Stomach smooth muscle (tissue), 2 donors: ENCODE measurements at regions not wholly inside any gene's neighbourhood (a gene's known extent, or its start where the extent isn't known, plus 50 kb on each side); places are given as distances from the start of the nearest gene placed in this dataset.

Source experiments
- H3K27ac ChIP-seq: one replicate; pipeline ENCODE4 v1.7.0; 2013; ENCODE audit warnings: mild to moderate bottlenecking, low read length, inconsistent platforms
- H3K27me3 ChIP-seq, 2 donors: one replicate each; pipeline ENCODE4 v1.7.0; 2013; ENCODE audit warnings: low read length in 2 of 2; ENCODE audit not compliant: insufficient read depth in 2 of 2, control insufficient read depth in 1 of 2
- H3K36me3 ChIP-seq, 2 donors: one replicate each; pipeline ENCODE4 v1.7.0; 2013; ENCODE audit warnings: low read length in 2 of 2; ENCODE audit not compliant: control insufficient read depth in 2 of 2, insufficient read depth in 2 of 2
- H3K4me1 ChIP-seq: one replicate; pipeline ENCODE4 v1.7.0; 2013; ENCODE audit warnings: low read length; ENCODE audit not compliant: control insufficient read depth, insufficient read depth
- H3K4me3 ChIP-seq, 2 donors: one replicate each; pipeline ENCODE4 v1.7.0; 2013; ENCODE audit warnings: low read length in 2 of 2
- H3K9ac ChIP-seq, 2 donors: one replicate each; pipeline ENCODE4 v1.7.0; 2013; ENCODE audit warnings: low read length in 2 of 2, mild to moderate bottlenecking in 1 of 2
- H3K9me3 ChIP-seq, 2 donors: one replicate each; pipeline ENCODE4 v1.7.0; 2013; ENCODE audit warnings: low read length in 2 of 2; ENCODE audit not compliant: control insufficient read depth in 2 of 2
- donor health status: healthy.
- donor health status: Pancreatic carcinoma.

DNA sequence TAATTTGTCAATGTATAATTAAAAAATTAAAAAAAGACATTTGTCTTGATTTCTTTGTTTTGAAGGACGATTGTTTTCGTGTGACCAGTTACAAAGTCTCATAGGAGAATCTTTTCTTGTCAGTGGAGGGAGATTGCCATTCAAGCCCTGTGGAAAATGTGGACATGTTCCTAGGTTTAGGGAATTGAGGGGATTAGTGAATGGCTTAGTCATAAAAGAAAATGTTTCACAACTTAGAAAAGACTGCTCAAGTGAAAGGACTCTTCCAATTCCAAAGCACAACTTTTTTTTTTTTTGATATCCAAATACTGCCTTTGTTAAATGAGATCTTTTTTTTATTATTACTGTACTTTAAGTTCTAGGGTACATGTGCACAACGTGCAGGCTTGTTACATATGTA lies 140.7 kb upstream of the HABP2 start:
- H3K4me3 ChIP-seq = no peak overlapping the region
- peaks cover 0 to 4% of the 10 kb centered on the region in 2 donors for H3K27me3 ChIP-seq
- H3K36me3 ChIP-seq = no peaks in the 10 kb centered on the region
- H3K9me3 ChIP-seq = no peaks in the 10 kb centered on the region
- no peaks in the 10 kb centered on the region for H3K4me1 ChIP-seq
- H3K27ac ChIP-seq = no peak overlapping the region
- no peak overlapping the region for H3K9ac ChIP-seq

DNA sequence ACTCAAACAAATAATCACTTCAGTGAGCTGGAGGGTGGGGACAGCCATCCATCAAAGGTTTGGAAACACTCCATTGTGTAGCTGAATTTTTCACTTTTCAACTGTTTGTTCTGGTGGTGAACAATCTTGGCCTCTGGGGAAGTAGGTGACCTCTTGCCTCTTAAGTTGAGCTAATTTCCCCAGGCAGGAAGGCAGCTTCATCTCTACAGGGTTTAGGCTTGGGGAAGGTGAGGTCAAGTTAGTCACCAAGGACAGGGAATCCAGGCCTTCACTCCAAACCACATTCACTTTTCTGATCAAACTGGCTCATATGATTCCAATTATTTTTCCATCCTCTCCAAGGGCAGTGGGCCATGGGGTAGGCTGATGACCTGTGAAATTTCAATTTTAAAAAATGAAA lies 138.3 kb upstream of the HABP2 start:
- Histone ChIP-seq H3K36me3 (no peaks in the 10 kb centered on the region), H3K9ac (no peak overlapping the region), H3K4me3 (no peak overlapping the region), H3K4me1 (no peaks in the 10 kb centered on the region), H3K27me3 (peaks cover 0 to 2% of the 10 kb centered on the region in 2 donors), H3K9me3 (peaks cover 6 to 7% of the 10 kb centered on the region in 2 donors), H3K27ac (no peak overlapping the region)

DNA sequence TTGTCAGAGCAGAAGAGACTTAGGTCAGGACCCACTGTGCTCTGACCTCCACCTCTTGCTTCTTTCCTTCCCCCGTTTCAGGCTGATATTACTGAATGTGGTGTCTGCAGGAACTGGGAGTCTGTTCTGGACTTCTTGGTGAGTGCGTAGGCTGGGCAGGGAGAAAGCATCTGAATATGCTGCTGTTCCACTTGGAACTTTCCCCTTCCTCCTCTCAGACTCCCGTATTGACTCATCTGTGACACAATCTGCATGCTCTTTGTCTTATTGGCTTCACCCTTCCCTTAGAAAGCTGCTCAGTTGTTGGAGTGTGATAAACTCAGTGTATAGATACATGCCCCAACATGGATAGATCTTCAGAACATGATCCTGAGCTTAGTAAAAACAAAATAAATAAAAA lies 137.6 kb upstream of the HABP2 start:
- H3K36me3 ChIP-seq = no peaks in the 10 kb centered on the region
- peaks cover 0 to 2% of the 10 kb centered on the region in 2 donors for H3K27me3 ChIP-seq
- H3K9me3 ChIP-seq = peaks cover 8 to 9% of the 10 kb centered on the region in 2 donors
- H3K27ac ChIP-seq = no peak overlapping the region
- H3K9ac ChIP-seq = no peak overlapping the region
- no peaks in the 10 kb centered on the region for H3K4me1 ChIP-seq
- no peak overlapping the region for H3K4me3 ChIP-seq

GRCh38 chr10:113420057-113420732 lies 132.7 kb upstream of the HABP2 start:
- Histone ChIP-seq H3K27ac (no peak overlapping the region), H3K9me3 (peaks cover 9 to 16% of the 10 kb centered on the region in 2 donors), H3K9ac (no peak overlapping the region), H3K36me3 (no peaks in the 10 kb centered on the region), H3K27me3 (no peaks in the 10 kb centered on the region), H3K4me3 (no peak overlapping the region), H3K4me1 (no peaks in the 10 kb centered on the region)

DNA sequence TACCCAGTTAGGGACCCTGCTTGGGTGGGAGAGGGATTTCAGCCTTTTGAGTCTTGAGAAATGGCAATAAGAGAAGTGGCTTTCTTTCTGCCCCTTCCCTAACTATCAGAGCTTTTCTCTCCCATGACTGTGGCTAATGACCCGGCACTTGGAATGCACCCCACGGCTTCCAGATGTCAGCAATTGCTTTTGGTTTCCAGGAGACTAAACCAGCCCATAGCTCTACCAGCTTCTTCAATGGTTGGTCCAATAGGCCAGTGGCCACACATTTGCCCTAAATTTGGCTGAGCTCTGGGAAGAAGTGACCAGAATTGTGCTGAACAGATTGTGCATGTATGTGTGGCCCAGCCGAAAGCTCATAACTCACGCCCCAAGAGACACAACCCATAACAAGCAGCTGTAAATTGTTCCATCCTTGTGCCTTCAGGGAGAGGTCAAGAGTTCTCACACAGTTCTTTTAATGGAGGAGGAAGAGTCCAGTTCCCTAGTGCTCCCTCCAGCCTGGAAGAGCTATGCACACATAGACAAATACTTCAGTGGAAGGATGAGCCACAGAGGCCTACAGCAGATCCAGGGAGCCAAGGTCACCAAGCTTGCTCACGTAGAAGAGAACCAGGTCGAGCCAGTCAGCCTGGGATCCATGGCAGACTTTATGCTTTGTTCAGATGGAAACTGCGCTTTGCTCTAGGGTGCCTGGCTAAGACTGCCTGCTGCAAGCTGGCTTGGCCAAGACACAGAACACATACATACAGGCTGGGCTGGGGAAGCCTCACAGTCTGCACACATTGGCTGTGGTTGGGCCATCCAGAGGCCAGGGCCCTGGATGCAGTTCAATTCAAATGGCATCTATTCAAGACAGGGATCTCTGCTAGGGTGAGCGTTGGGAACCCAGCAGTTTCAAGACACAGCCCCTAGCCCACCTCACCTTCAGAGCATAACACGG lies 131.8 kb upstream of the HABP2 start:
- H3K9ac ChIP-seq = no peak overlapping the region
- H3K4me1 ChIP-seq = no peaks in the 10 kb centered on the region
- no peaks in the 10 kb centered on the region for H3K27me3 ChIP-seq
- H3K9me3 ChIP-seq = peaks cover 9 to 16% of the 10 kb centered on the region in 2 donors
- no peak overlapping the region for H3K4me3 ChIP-seq
- no peak overlapping the region for H3K27ac ChIP-seq
- H3K36me3 ChIP-seq = no peaks in the 10 kb centered on the region

GRCh38 chr10:113422371-113422770 lies 130.5 kb upstream of the HABP2 start:
- Histone ChIP-seq H3K36me3 (no peaks in the 10 kb centered on the region), H3K9me3 (peaks cover 9 to 16% of the 10 kb centered on the region in 2 donors), H3K9ac (no peak overlapping the region), H3K27me3 (no peaks in the 10 kb centered on the region), H3K4me3 (no peak overlapping the region), H3K4me1 (no peaks in the 10 kb centered on the region), H3K27ac (no peak overlapping the region)

DNA sequence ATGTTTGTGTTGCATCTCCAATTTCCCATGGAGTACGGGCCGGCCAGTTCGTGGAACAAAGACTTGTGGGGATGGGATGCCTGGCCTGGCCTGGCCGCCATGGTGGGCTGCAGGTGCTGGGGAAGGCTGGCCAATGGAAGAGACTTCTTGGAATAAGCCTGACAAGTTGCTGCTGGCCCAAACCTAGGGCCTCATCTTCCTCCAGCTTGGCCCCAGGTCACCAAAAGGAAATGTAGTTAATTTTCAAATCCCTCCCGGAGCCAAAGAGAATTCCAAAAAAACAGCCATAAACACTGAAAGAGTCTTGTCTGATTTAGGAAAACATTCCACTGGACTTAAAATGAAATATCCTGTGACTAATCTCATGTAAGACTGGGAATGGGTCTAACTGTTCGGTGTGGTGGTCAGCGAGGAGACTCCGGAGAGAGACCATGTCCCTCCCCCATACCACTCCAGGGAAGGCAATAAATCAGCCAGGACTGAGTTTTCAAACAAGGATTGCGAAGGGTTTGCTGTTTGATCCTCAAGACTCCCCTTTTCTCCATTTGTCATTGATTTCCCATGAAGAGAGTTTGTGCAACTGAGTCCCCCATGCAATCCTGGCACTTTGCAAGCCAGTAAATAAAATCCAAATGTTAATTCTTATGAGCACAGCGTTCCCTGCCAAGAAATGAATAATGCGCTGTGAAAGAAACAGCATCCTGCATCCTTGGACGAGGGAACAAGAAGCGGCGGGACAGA lies 128.7 kb upstream of the HABP2 start:
- Histone ChIP-seq H3K9ac (no peak overlapping the region), H3K27ac (no peak overlapping the region), H3K9me3 (peaks cover 7 to 11% of the 10 kb centered on the region in 2 donors), H3K36me3 (no peaks in the 10 kb centered on the region), H3K4me3 (no peak overlapping the region), H3K4me1 (no peaks in the 10 kb centered on the region), H3K27me3 (no peaks in the 10 kb centered on the region)

GRCh38 chr10:113425008-113425407 lies 127.8 kb upstream of the HABP2 start:
- Histone ChIP-seq H3K36me3 (no peaks in the 10 kb centered on the region), H3K9ac (no peak overlapping the region), H3K27ac (no peak overlapping the region), H3K4me1 (no peaks in the 10 kb centered on the region), H3K27me3 (no peaks in the 10 kb centered on the region), H3K9me3 (peaks cover 0 to 10% of the 10 kb centered on the region in 2 donors), H3K4me3 (no peak overlapping the region)

GRCh38 chr10:113425541-113425951 lies 127.3 kb upstream of the HABP2 start:
- no peaks in the 10 kb centered on the region for H3K4me1 ChIP-seq
- H3K27ac ChIP-seq = no peak overlapping the region
- H3K9me3 ChIP-seq = peaks cover 0 to 9% of the 10 kb centered on the region in 2 donors
- H3K9ac ChIP-seq = no peak overlapping the region
- no peaks in the 10 kb centered on the region for H3K36me3 ChIP-seq
- H3K4me3 ChIP-seq = no peak overlapping the region
- H3K27me3 ChIP-seq = no peaks in the 10 kb centered on the region

DNA sequence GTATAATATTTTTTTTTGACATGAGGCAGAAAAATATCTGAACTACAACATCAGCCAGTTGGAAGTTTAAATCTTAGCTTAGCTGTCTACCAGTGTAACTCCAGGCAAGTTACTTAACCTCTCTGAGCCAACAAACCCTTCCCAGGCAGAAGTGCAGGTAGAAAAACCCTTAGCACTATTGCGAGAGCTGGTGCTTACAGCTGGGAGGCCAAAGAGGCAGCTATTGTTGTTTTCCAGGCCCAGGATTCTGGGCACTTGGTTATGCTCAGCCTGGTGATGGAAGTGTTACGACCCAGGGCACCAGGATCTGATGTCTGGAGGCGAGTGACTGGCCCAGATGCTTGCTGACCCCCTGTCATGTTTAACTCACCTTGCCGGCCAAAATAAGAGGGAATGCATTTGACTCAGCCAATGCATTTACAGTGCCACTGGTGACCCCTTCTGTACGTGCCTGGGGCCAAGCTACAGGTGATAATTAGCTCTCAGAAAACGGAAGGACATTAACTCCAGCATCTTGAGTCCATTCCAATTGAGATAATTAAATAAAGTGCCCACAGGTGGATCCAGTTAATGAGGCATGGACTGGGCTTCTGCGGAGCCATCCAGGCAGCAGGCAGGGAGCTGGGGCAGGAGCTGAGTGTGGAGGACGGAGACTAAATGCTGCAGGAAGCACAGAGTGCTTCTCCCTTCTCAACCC lies 126.5 kb upstream of the HABP2 start:
- no peak overlapping the region for H3K27ac ChIP-seq
- H3K9ac ChIP-seq = no peak overlapping the region

More for the DNA sequence above, 126.5 kb upstream of the HABP2 start:
- peaks cover 0 to 3% of the 10 kb centered on the region in 2 donors for H3K9me3 ChIP-seq
- no peak overlapping the region for H3K4me3 ChIP-seq
- no peaks in the 10 kb centered on the region for H3K4me1 ChIP-seq
- H3K27me3 ChIP-seq = no peaks in the 10 kb centered on the region
- no peaks in the 10 kb centered on the region for H3K36me3 ChIP-seq
